ELR (cell line): ENCODE measurements at regions not wholly inside any gene's neighbourhood (a gene's known extent, or its start where the extent isn't known, plus 50 kb on each side); places are given as distances from the start of the nearest gene placed in this dataset.
A peak's percentile ranks its signal among the peaks of the same experiment; 100 is the strongest.

Experiments
- DNase-seq: peaks from one replicate; pipeline ENCODE4 v3.0.0-alpha.2; 2015; ENCODE audit warnings: low read depth

DNA sequence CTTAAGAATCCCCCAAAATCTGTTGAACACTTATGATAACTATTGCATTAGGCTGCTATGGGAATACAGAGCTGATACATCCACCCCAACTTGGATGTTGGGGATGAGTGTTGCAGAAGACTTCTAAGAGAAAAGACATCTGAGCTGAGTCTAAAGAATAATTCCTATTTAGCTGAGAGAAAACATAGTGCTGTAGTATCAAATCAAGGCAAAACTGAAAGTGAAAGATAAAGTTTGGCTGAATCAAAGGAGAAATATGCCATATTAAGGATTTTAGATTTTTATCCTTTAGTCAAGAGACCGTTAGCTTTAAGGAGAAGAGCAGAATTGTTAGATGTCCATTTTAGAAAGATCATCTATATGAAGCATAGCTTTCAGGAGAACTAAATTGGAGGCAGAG is 726.9 kb upstream of the PTBP2 start:
- DNase-seq = peak; percentile 3

DNA sequence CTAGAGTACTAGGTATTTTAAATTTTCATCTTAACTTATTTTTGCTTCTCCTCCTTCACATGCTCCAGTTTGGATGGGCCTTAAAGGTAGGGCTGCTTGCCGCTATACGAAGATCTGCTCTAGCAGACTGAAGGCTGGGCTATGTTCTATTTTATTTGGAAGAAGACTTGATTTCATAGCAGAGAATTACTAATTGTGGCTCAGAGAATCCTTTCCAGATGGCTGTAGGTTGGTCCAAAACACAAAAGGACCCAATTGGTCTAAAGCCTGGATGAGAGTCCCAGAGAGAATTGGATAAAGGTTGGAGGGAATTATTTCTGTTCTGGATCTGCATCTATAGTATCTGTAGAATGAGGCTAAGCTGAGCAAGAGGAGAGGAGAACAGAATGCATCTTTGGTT is 719.4 kb upstream of the PTBP2 start:
- no peak for DNase-seq

DNA sequence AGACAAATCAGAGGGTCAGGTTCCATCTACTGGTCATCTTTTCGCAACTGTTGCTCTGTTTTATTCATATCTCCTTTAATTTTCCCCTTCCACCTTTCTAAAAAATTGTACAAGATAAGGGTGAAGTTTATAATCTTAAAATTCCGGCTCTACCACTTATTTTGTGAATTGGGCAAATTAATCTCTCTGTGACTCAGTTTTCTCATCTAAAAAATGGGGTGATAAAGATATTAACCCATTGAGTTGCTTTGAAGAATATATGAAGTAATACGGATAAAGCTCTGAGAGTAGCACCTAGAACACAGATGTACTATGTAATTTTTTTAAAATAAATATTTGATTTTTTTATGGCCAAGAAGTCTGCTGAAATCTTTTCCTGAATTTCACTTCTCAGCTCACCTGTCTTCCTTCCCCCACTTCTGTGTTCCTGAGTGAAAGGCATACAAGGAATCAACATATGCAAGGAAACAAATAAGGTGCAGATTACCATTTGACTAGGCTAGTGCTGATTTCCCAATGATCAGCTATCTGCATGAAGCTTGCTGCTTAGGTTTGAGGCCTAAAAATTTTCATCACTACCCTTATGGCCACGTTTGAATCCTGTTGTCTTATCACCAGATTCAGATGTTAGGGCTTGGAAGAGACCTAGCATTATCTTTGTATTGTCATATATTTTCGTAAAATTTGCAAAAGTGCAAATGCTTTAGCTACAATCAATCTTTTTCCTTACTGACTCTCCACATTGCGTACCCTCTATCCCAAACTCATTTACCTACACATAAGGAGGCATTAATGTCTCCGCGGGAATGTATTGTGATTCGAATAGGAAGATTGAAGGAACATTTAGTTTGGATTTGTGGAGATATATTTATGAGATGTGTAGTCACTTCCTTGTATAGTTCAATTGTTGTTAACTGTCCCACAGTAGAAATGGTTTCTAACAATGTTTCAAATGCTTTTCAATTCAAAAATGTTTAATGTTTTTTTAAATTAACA is 718.3 kb upstream of the PTBP2 start:
- DNase-seq = no peak

DNA sequence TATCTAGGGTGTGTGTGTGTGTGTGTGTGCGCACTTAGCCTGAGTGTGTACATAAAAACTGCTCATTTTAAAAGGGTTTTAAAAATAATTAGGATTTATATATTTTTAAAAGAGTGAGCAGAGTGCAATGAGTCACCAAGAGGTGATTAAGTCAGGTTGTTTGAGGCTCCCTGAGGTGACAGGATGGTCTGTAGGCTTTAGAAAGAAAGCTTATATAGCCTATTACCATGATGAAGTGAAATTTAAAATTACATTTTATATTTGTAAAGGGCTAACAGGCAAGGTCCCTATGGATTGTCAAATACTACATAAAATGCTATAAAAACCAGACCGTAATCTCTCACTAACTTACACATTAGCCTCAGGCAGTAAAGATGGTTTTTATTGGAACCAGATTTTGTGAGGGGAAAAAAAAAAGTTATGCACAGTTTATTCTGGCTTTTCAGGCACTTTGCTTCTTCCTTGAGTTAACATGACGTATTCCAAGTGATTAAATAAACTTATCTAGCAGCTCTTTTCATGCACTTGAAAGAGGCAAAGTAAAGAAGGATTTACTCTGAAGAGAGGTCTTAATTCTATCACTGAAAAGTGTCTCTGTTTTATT is 711.7 kb upstream of the PTBP2 start:
- no peak for DNase-seq

DNA sequence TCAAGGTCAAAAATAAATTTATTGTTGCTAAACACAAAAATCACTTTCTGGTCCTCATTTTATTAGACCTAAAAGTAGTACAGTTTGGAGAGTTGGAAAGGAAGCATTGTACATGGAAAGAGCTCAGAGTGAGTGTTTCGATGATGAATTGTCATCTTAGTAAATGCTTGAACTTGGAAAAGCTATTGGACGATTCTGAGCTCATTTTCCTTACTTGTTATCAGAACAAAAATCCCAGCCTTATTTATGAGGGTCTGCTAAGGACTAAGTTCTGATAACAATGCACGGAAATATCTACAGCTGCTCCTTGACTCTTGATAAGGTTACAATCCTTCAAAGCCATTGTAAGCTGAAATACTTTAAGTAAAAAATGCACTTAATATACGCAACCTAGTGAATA is 710.0 kb upstream of the PTBP2 start:
- no peak for DNase-seq

DNA sequence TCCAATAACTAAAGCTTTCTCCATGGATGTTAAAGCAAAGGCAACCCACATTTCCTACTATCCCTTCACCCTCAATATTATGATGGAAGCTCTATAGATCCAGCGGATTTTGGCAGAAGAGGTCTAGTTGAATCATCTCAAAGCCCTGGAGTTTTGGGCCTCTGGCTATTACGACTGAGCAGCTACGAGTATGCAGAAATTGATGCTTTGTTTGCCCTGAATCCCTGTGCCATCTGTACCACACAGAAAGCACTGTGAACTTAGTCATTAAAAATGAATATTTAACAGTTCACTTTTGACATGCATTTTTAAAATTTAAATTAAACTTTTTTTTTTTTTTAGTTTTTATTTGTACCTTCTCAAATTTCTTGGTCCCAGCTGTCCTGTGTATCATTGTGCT is 705.4 kb upstream of the PTBP2 start:
- no peak for DNase-seq

DNA sequence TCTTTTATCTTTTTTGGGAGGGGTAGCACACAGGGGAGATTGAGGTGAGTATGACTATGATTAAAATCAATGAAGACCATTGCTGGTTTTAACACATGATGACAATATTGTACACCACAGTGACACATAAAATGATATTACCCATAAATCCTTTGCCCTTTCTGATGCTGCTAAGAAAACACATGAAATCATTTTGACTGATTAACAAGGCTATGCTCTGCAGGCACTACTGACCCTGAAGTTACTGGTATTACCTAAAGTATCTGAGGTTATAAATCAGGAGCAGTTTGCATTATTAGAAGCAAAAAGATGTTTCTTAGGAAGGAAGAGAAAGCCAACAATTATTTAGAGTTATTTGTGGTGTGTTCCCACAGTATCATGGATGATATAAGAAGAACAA is 701.2 kb upstream of the PTBP2 start:
- DNase-seq = no peak

DNA sequence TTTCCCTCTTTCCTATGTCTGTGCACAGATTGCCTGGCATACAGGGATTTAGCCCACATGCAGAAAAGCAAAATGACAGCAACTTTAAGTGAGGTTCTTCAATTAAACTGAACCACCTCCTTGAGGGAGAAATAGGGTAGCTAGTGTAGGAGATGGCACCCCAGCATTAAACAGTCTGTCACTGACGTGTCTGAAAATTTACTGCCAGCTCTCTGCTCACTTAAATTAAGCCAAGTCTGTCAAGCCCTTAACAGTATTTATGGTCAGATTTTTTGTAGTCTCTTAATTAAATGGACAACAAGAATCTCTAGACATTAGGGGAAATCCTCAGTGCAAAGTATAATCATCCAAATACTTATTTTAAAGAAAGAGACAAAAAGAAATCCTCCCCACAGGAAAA is 696.5 kb upstream of the PTBP2 start:
- DNase-seq = no peak

DNA sequence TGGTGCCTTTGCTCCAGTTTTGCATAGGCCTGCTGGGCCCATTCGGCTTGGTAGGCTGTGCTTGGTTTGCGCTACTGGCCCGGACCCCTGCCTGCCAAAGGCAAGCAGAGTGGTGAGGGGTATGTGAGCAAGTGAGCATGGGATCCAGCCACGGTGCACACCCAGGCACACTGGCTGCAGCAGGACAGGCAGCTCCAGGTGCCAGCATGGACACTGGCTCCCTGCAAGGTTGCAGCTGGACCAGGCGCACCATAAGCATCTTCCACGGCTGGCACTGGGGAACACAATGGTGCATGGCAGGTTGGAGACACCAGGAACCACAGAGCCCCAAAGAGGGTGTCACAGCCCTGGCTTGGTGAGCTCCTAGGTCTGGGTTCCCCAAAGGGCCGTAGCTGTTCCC is 693.5 kb upstream of the PTBP2 start:
- no peak for DNase-seq

DNA sequence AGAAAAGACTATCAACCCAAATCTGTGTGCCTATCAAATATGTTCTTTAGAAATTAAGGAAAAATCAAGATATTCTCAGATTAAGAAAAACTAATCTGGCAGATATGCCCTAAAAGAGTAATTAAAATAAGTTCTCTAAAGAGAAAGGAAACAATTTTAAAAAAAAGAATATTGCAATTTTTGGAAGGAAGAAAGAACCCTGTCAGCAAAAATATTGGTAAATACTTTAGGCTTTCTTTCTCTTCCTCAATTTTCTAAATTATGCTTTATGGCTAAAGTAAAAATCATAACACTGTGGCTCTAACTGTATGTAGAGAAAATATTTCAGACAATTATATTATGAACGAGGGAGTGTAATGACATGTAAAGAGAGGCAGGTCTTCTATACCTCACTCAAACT is 691.3 kb upstream of the PTBP2 start:
- no peak for DNase-seq

DNA sequence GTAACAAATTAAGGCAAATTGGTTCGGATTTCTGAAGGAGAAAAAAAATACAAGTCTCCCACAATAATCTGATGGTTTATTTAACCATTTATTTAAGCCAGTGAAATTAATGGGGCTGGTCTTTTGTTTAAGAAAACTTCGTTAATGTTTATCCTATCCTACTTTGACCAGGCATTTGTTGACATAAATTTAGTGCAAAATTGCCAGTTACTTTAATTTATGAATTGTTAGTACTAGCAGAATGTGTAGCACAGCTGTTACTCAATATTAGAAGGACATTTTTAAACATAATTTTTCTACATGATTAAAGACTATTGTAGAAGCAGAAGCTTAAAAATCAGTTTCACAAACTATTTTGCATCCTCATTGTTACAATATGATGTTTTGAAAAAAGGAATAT is 687.6 kb upstream of the PTBP2 start:
- DNase-seq = no peak

DNA sequence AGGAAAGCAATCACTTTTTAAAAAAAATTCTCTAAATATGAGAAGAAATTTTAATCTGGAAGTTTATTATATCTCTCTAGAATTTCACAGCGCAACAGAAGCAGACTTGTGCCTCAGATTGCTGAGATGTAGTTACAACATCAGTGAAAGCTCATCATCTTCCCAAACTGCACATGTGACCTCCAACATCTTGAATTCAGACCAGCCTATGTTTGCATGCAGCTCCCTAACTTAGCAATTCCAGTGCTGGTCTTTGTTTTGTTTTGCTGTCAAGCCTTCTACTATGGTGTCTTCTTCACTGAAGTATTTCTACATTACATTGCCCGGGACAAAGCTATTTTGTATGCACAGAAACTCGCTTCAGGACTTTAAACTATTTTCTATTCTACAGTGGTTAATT is 684.8 kb upstream of the PTBP2 start:
- DNase-seq = no peak

DNA sequence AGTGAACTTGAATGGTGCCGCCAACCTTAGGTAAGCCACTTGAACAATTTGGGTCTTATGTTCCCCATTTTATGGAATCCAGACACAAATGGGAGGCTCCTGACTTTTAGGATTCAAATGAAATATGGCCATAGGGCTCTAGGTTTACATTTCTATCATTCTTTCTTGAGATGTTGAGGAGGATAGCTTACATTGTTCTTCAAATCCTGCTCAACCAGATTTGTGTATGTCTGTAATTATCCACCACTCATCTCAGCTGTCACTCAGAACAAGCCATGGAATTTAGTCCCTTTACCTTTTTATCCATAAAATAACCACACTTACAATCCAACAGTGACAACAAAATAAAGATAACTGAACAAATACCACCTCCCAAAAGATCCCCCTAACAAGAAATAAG is 682.9 kb upstream of the PTBP2 start:
- DNase-seq = no peak

DNA sequence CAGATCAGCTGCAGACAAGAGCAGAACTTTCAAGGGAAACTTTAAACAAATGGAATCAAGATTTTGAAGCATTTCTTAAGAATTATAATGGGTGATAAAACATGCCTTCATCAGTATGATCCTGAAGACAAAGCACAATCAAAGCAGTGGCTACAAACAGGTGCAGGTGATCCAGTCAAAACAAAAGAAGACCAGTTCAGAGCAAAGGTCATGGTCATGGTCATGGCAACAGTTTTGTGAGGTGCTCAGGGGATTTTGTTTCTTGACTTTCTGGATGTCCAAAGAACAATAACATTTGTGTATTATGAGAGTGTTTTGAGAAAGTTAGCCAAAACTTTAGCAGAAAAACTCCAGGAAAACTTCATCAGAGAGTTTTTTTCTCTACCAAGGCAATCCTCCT is 681.7 kb upstream of the PTBP2 start:
- no peak for DNase-seq

DNA sequence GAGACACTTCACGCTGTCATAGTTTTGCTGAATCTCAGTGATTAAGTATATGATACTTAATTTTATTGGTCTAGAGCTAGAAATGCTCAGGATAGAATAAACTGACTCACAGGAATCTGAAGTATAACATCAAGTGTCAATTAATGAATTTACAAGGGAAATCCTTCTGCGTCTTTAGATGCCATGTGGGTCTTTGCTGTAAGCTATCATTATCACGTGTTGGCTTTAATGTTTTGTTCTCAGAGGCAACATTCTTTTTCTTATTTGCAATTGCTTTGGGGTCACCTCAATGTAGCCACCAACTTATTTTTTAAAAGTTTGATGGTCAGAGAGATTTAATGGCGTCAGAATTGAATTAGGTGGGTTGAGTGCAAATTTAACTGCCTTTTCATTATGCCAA is 680.1 kb upstream of the PTBP2 start:
- DNase-seq = no peak

DNA sequence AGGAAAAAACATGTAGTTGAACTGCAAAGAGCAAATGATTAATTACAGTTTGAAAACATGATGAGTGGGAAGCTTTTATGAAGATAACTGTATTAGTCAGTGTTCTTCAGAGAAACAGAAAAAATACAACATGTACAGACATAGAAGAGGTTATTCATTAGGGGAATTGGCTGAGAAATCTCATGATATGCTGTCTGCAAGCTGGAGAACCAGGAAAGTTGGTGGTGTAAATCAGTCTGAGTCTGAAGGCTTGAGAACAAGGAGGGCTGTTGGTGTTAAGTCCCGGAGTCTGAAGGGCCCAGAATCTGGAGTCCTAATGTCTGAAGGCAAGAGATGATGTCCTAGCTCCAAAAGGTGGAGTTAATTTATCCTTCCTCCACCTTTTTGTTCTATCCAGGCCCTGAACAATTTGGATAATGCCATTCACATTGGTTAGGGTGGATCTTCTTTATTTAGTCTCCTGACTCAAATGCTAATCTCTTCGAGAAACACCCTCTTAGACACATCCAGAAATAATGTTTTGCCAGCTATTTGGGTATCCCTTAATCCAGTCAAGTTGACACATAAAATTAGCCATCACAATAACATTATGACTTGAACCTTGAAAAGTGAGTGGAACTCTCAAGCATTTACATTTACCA is 672.9 kb upstream of the PTBP2 start:
- DNase-seq = no peak

DNA sequence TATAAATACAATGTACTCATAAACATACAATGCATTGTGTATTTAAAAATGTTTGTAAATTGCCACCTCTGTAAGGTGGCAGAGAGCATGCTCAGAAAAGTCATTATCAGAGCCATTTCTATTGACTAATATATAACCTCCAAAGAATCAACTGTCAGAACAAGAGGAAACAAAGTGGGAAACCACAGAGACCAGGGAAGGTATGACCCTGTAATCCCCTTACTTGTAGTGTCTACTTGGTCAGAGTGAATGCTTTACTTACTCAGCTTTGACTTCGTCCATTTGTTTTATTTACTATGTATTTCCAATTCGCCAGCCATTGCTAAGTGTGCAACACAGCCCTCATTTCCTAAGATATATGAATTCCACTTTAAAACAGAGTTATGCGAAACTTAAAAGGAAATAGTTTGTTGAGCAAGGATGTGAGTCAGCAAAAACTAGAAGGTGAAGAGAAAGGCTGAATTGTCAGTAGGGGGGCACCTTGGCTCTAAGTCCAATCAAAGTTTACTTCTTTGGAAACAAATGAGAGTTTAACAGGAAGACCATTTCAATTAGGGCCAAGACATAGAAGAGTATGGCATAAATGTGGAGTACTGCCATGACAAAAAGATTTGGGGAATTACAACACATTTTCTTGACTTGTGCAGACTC is 671.7 kb upstream of the PTBP2 start:
- DNase-seq = no peak

DNA sequence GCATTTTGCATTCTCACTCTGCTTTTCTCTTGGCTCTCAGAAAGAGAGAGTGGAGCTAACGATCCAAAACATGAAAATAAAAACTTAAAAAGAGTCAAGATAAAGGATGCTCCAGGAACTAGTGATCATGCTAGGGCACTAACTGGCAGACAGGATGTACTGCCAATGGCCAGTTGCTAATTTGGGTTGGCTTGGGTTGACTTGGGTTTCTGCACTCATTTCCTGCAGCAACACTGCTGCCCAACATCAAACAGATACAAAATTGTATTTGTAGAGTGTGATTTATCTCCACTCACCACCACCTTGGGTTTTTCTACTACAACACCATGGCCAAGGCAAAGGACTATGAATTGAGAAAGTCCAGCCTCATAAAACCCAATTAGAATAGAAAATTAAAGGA is 662.3 kb upstream of the PTBP2 start:
- DNase-seq = no peak

DNA sequence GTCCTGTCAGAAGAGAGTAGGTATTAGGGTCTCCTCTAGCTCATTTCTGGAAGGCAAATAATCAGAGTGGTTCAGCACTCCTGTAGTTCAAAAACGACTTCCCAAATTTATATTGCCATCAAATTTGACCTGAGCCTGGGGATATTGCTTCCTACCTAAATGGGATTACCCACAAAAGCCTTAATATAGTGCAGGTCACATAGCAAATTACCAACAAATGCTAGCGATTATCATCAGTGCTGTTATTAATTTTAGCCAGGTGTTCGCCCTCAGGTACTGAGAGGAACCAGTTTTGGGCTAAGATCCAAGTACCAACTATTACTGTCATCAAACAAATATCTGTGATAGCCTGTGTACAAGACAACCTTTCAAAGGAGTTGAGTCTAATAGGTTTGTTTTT is 661.8 kb upstream of the PTBP2 start:
- DNase-seq = no peak

DNA sequence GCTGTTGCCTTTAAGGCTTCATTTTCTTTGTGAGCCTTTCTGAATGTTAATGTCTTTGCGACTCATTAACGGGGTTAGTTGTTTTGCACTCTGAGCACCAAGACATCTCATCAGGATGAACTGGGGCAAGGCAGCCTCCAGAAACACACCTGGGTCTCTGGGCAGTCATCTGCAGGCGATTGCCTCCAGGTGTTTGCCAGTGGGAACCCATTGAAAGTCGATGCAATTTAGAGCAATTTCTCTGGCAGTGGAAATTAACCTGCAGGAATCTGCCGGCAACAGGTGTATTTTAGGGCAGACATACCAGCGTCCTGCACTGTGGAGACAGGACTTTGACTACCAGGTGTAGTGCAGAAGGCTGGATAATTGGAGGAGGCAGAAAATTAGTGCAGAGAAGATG is 661.0 kb upstream of the PTBP2 start:
- DNase-seq = no peak

DNA sequence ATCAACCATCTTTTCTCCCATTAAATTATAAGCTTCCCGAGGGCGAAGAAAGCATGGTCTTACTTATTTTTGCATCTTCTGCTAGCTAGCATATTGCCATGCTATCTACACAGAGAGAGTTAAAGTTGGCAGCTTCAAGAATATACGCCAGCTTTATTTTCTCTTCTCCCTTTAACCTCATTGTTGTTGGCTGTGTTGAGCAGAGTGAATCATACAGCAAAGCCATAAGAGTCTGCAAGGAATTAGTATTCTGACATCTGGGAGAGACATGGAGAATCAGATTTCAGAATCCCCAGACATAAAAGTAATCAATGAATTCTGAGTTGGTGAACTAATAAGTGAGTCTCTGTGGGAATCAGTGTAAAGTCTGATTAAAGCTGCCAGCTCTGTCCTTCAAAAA is 649.6 kb upstream of the PTBP2 start:
- no peak for DNase-seq

DNA sequence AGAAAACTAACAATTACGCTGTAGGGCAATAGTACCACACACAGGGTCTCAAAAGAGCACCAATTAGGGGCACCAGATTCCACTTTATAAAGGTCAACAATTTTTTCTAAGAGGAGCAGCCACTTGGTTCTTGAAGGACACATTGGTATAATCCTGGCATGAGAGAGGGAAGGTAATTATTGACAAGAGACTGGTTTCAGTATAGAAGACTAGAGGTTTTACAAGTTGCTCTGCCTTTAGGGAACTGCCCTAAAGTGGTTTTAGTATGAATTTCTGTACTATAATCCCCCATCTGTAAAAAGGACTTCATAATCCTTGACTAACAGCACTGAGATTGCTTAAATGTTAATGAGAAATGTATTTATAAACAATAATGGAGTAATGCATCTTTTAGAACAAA is 648.5 kb upstream of the PTBP2 start:
- no peak for DNase-seq

DNA sequence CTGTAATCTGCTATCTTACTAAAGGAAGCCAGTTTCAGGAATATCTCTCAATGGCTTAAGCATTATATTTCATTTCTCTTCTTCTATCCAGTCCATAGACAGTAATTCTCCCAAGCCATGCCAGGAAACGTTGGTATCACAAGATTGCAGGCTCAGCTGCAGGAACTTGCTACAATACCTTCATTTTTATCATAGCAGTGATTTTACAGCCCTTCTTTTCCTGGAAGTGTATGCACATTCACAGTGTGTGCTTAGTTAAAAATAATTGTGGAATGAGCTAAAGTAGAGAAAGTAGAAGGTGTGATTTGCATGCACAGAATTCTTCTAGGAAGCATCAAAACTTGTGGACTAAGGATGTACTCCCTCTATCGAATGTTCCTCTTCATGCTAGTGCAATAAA is 647.2 kb upstream of the PTBP2 start:
- no peak for DNase-seq
